HUES64 (cell line): ENCODE measurements at regions not wholly inside any gene's neighbourhood (a gene's known extent, or its start where the extent isn't known, plus 50 kb on each side); places are given as distances from the start of the nearest gene placed in this dataset.

ENCODE experiments used
- H3K27ac ChIP-seq: 2 replicates; pipeline ENCODE4 v1.7.0; 2013; ENCODE audit warnings: low read depth, low read length, inconsistent platforms
- H3K27me3 ChIP-seq: 2 replicates; pipeline ENCODE4 v1.6.1; 2013; ENCODE audit warnings: mild to moderate bottlenecking, low read length; ENCODE audit not compliant: insufficient read depth
- H3K36me3 ChIP-seq: 2 replicates; pipeline ENCODE4 v1.6.1; 2013; ENCODE audit warnings: mild to moderate bottlenecking, low read length; ENCODE audit not compliant: insufficient read depth
- H3K4me1 ChIP-seq: 2 replicates; pipeline ENCODE4 v1.6.1; 2013; ENCODE audit warnings: mild to moderate bottlenecking, low read length, moderate library complexity; ENCODE audit not compliant: insufficient read depth
- H3K4me3 ChIP-seq: 2 replicates; pipeline ENCODE4 v1.5.1; 2013; ENCODE audit warnings: mild to moderate bottlenecking, low read length, moderate library complexity
- H3K9ac ChIP-seq: 2 replicates; pipeline ENCODE4 v1.6.1; 2013; ENCODE audit warnings: mild to moderate bottlenecking, low read depth, low read length
- H3K9me3 ChIP-seq: 2 replicates; pipeline ENCODE4 v1.6.1; 2013; ENCODE audit warnings: low read depth, low read length; ENCODE audit not compliant: insufficient read depth
- WGBS: fragments of 150-250, 120-280 bp; methylation state at CpG from one replicate; pipeline ENCODE4 v1.1.7; 2013; ENCODE audit warnings: missing lambda C conversion rate; 5-methylcytosine and 5-hydroxymethylcytosine counted together

DNA sequence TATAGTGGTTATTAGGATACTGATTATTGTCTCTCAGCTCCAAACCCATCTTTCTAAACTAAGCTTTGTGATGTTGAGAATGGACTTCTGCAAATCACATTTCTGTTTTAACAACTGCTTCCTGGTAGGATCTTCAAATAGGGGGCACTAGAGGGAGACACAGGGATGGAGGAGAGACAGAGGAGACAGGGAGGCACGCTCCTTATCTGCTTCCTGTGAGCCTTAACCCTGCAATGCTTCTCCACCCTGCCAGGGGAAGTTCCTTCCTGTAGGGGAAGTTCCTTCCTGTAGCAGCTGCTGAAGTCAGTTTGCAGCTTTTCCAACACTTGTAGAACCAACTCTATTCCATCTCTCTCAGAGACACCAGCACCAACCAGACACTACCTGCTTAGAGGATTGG lies 847.2 kb downstream of the CCSER2 start:
- H3K27ac ChIP-seq = no peak overlapping the region
- 85% methylated on average over 1 of the region's 1 CpG for WGBS
- H3K36me3 ChIP-seq = no peaks in the 10 kb centered on the region
- H3K4me1 ChIP-seq = no peaks in the 10 kb centered on the region
- no peaks in the 10 kb centered on the region for H3K9me3 ChIP-seq
- no peak overlapping the region for H3K9ac ChIP-seq
- H3K4me3 ChIP-seq = no peak overlapping the region
- no peaks in the 10 kb centered on the region for H3K27me3 ChIP-seq

DNA sequence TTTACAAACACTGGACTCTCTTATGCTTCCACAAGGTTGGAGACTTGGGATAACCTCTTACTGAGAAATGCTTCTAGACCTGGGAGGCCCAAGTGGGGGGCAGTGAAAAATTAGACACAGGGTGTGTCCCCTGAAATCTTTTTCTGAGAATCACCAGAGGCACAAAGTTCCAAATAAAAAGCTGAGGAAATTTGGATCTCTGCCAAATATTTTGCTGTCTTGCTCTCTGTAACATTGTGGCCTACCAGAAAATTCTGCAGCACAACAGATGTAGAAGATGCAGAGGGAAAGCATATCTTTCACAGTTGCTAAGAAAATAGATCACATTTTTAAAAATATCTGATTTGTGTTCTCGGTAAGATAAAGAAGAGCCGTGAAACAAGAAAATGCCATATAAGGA lies 849.4 kb downstream of the CCSER2 start:
- Histone ChIP-seq H3K4me1 (peaks cover 9% of the 10 kb centered on the region), H3K27ac (no peak overlapping the region), H3K9ac (no peak overlapping the region), H3K36me3 (no peaks in the 10 kb centered on the region), H3K4me3 (no peak overlapping the region), H3K9me3 (no peaks in the 10 kb centered on the region), H3K27me3 (no peaks in the 10 kb centered on the region)
- 93% methylated on average over 2 of the region's 2 CpGs for WGBS

DNA sequence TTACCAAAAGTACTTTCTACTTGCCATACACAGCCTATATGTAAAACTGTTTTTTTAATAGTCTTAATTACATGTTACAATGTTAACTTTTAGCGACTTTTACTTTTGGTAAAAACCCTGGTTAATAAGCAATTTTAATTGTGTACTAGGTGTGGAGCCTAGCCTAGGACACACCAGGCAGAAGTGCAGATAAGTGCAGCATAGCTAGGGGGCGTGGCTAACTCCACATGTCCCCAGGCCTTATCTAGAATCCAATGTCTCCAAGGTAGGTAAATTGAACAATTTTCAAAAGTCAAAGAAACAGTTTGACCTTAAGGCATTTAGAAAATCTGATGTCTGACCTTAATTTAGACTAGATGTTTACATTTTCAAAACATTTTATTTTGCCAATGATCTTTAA lies 858.7 kb downstream of the CCSER2 start:
- Histone ChIP-seq H3K4me1 (peaks cover 5% of the 10 kb centered on the region), H3K9ac (no peak overlapping the region), H3K27me3 (no peaks in the 10 kb centered on the region), H3K36me3 (no peaks in the 10 kb centered on the region), H3K4me3 (no peak overlapping the region), H3K9me3 (no peaks in the 10 kb centered on the region), H3K27ac (no peak overlapping the region)
- WGBS = 94% methylated on average over 2 of the region's 2 CpGs

DNA sequence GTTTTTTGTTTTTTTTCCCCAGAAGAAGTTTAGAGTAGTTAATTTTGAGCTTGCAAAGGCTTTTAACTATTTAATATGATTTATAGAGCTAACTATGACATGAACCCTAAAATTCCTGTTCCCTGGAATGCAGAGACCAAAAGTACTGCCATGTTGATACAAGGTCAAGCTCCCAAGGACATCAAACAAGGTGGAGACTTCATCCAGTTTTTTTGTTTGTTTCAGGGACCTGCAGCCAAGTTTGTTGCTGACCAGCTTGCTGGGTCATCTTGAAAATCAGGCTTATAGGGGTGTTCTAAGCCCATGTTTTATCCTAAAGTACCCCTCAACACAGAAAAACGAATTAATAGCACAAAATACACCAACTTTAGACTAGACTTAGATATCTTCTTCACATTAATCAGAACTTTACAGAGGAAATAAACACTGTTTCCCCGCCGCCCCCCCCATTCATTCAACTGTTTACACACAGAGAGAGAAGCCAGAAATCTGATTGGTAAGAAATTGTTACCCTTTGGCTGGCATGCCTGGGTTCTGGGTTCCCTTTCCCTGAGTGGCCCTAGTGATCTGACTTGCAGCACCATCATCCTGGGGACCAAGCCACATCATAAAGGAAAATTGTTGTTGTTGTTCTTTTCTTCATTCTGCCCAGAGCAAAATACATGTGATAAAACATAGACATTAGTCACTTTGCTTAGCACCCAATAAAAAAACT lies 860.5 kb downstream of the CCSER2 start:
- WGBS = 90% methylated on average over 3 of the region's 3 CpGs
- H3K9me3 ChIP-seq = no peaks in the 10 kb centered on the region
- no peaks in the 10 kb centered on the region for H3K36me3 ChIP-seq
- H3K4me1 ChIP-seq = no peaks in the 10 kb centered on the region
- no peak overlapping the region for H3K9ac ChIP-seq
- H3K27me3 ChIP-seq = no peaks in the 10 kb centered on the region
- no peak overlapping the region for H3K4me3 ChIP-seq
- no peak overlapping the region for H3K27ac ChIP-seq

DNA sequence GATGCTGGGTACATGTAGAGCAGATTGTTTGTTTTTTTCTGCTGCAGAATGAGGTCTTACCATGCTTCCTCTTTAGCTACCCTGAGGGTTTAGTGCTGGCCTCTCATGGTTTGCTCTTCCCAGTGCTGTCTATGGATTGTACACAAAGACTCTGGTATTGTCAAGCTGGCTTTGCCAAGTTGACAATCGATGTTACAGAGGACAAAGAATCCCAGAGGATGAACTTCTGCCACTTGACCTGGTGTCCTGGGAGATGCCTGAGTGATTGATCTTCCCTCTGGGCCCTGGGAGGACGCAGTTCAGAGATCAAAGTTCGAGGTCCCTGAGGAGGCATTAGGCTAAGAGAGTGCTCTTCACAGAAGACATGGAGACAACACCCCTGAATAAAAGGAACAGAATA lies 865.4 kb downstream of the CCSER2 start:
- H3K9ac ChIP-seq = no peak overlapping the region
- no peaks in the 10 kb centered on the region for H3K9me3 ChIP-seq
- H3K27ac ChIP-seq = no peak overlapping the region
- no peaks in the 10 kb centered on the region for H3K4me1 ChIP-seq
- H3K36me3 ChIP-seq = no peaks in the 10 kb centered on the region
- WGBS = 93% methylated on average over 3 of the region's 3 CpGs
- no peak overlapping the region for H3K4me3 ChIP-seq
- no peaks in the 10 kb centered on the region; the same call in 1 of the 2 replicates for H3K27me3 ChIP-seq

DNA sequence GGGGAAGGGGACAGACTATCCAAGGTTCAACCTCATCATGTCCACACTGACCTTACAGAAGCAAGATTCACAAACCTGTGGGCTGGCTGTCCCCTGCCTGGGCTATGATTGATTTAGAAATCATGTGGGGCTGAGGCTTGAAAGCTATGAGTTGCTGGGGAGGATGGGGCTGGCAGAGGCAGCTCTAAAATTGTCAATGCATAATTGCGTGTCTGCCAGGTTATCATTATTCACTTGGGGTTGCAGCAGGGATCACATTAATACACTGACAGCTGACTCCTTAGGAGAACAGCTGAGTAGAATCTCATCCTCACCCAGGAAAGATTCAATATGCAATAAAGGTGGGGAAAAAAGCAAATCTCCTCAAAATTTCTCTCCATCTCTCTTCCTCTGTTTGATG lies 866.3 kb downstream of the CCSER2 start:
- H3K9me3 ChIP-seq = no peaks in the 10 kb centered on the region
- WGBS = 92% methylated on average over 1 of the region's 1 CpG
- no peaks in the 10 kb centered on the region; the same call in 1 of the 2 replicates for H3K27me3 ChIP-seq
- H3K9ac ChIP-seq = no peak overlapping the region
- H3K4me3 ChIP-seq = no peak overlapping the region
- H3K4me1 ChIP-seq = no peaks in the 10 kb centered on the region
- H3K36me3 ChIP-seq = no peaks in the 10 kb centered on the region
- H3K27ac ChIP-seq = no peak overlapping the region

DNA sequence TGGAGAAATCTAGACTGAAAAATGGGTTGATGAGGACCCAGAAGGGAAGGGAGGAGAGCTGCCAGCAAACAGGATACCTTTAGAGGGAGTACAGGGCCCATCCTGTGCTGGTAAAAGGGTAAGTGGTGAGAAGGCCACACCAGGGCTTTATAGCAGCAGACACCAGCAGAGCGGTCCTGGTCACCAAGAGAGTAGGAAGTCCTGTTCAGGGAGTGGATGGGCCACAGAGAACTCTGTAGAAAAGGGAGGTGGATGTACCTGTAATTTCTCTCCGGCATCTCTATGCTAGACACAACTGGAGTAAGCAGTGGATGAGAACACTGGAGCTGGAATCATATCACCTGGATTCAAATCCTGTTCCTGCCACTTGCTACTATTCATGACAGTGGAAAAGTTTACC lies 867.2 kb downstream of the CCSER2 start:
- H3K9me3 ChIP-seq = no peaks in the 10 kb centered on the region

DNA sequence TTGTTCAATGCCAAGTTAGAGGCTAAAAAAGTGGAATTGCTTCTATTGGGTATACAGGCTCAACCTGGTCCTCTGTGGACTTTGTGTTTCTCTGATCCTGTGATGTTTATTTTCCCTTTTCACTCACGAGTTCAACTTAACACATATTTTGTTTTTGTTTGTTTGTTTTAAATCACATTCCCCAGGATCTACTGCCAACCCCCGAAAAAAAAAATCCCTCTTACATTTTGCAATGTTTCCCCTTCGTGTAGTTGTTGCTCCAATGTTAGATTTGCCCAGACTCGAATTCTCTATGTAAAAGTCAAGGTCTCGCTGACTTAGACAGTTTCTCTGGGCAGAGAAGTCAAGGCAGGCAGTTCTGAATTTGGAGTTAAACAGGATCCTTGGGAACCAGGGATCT lies 876.4 kb downstream of the CCSER2 start:
- WGBS = 96% methylated on average over 4 of the region's 5 CpGs
- Histone ChIP-seq H3K4me3 (no peak overlapping the region), H3K4me1 (peaks cover 7% of the 10 kb centered on the region; the same call in 1 of the 2 replicates), H3K36me3 (no peaks in the 10 kb centered on the region), H3K27ac (no peak overlapping the region), H3K9ac (no peak overlapping the region), H3K9me3 (no peaks in the 10 kb centered on the region), H3K27me3 (no peaks in the 10 kb centered on the region)

More for the DNA sequence above, 867.2 kb downstream of the CCSER2 start:
- Histone ChIP-seq H3K27ac (no peak overlapping the region), H3K4me3 (no peak overlapping the region), H3K9ac (no peak overlapping the region), H3K27me3 (no peaks in the 10 kb centered on the region; the same call in 1 of the 2 replicates), H3K4me1 (no peaks in the 10 kb centered on the region), H3K36me3 (no peaks in the 10 kb centered on the region)
- WGBS = 75% methylated on average over 2 of the region's 2 CpGs

DNA sequence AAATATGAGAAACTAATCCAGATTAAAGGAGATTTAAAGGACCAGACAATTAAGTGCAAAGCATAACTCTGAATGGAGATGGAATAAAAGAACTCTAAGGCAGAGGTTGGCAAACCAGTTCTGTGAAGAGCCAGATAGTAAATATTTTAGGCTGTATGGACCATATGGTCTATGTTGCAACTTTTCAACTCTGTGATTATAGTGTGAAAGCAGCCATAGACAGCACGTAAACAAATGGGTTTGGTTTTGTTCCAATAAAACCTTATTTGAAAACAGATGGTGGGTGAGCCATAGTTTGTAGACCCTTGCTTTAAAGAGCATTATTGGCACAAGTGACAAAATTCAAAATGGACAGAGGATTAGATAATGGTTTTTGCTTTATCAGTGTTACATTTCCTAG lies 884.1 kb downstream of the CCSER2 start:
- Histone ChIP-seq H3K9ac (no peak overlapping the region), H3K4me3 (no peak overlapping the region), H3K27me3 (no peaks in the 10 kb centered on the region), H3K9me3 (no peaks in the 10 kb centered on the region), H3K27ac (no peak overlapping the region), H3K4me1 (no peaks in the 10 kb centered on the region), H3K36me3 (no peaks in the 10 kb centered on the region)
- WGBS = 62% methylated on average over 1 of the region's 1 CpG

DNA sequence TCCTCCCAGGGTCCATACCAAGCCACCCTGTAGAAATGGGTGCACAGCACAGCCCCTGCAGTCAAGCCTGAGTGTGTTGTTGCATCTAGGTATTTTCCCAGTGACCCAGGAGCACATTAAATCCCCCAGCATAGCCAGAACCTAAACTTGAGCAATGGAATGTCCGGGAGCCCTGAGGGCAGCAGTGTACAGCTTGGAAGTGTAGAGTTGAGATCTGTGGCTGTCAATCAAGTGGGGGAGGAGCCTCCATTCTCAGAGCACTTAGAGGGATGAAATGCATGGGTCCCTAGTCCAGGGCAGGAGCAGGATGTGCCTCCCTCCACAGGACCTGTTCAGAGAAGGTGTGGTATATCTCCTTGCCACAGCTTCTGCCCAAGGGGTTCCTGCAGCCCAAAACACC lies 885.1 kb downstream of the CCSER2 start:
- no peak overlapping the region for H3K9ac ChIP-seq
- no peak overlapping the region for H3K4me3 ChIP-seq
- no peaks in the 10 kb centered on the region for H3K36me3 ChIP-seq
- no peaks in the 10 kb centered on the region for H3K27me3 ChIP-seq
- H3K9me3 ChIP-seq = no peaks in the 10 kb centered on the region
- no peak overlapping the region for H3K27ac ChIP-seq
- WGBS = 85% methylated on average over 1 of the region's 1 CpG
- H3K4me1 ChIP-seq = no peaks in the 10 kb centered on the region

DNA sequence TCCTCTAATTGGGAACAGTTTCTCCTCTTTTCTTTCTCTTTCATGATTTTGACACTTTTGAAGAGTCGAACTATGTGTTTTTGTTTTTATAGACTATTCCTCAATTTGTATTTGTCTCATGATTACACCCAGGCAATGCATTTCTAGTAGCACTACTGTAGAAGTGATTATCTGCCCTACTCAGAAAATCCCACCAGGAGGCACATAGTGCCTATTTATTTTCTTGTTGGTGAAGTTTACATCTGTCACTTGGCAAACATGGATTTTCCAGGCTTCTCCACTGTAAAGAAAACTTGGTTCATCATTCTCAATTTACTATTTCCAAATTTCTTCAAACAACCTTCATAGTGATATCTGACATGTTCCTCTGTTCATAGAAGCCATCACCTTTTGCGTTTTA lies 893.9 kb downstream of the CCSER2 start:
- Histone ChIP-seq H3K27me3 (no peaks in the 10 kb centered on the region), H3K27ac (no peak overlapping the region), H3K9ac (no peak overlapping the region), H3K4me1 (no peaks in the 10 kb centered on the region), H3K9me3 (0 out of 2 replicates have a peak, but pooled peaks cover 3% of the 10 kb centered on the region), H3K4me3 (no peak overlapping the region), H3K36me3 (no peaks in the 10 kb centered on the region)
- 94% methylated on average over 1 of the region's 2 CpGs for WGBS
